GM18907 (cell line): ENCODE measurements at regions not wholly inside any gene's neighbourhood (a gene's known extent, or its start where the extent isn't known, plus 50 kb on each side); places are given as distances from the start of the nearest gene placed in this dataset.

Source experiments
- ATAC-seq: cut with Tn5 transposase; IDR thresholded peaks from one replicate; pipeline ENCODE4 v1.9.1; 2021; ENCODE audit warnings: mild to moderate bottlenecking, moderate library complexity; ENCODE audit not compliant: unreplicated experiment

GRCh38 chr10:129105266-129105665 is 361.8 kb upstream of the MGMT start:
- ATAC-seq, result no peak

GRCh38 chr10:129106314-129106713 is 360.7 kb upstream of the MGMT start:
- no peak for ATAC-seq

- ATAC-seq, result no peak
Observed at GRCh38 chr10:129107525-129107924, 359.5 kb upstream of the MGMT start.

- no peak for ATAC-seq
Observed at GRCh38 chr10:129108378-129108777, 358.7 kb upstream of the MGMT start.

GRCh38 chr10:129108994-129109393 is 358.0 kb upstream of the MGMT start:
- no peak for ATAC-seq

GRCh38 chr10:129110780-129111179 is 356.3 kb upstream of the MGMT start:
- ATAC-seq, result no peak

- no peak for ATAC-seq
Observed at GRCh38 chr10:129111922-129112321, 355.1 kb upstream of the MGMT start.

- no peak for ATAC-seq
Observed at GRCh38 chr10:129114588-129114987, 352.5 kb upstream of the MGMT start.

- ATAC-seq, result no peak
Observed at GRCh38 chr10:129116371-129116770, 350.7 kb upstream of the MGMT start.

- ATAC-seq, result no peak
Observed at GRCh38 chr10:129120441-129120840, 346.6 kb upstream of the MGMT start.

GRCh38 chr10:129122846-129123245 is 344.2 kb upstream of the MGMT start:
- no peak for ATAC-seq

- no peak for ATAC-seq
Observed at GRCh38 chr10:129123428-129123827, 343.6 kb upstream of the MGMT start.

- ATAC-seq, result no peak
Observed at GRCh38 chr10:129126982-129127381, 340.1 kb upstream of the MGMT start.

- ATAC-seq, result no peak
Observed at GRCh38 chr10:129131457-129132132, 335.4 kb upstream of the MGMT start.

- ATAC-seq, result no peak
Observed at GRCh38 chr10:129133856-129134255, 333.2 kb upstream of the MGMT start.

GRCh38 chr10:129134371-129134770 is 332.7 kb upstream of the MGMT start:
- ATAC-seq, result no peak

- ATAC-seq, result no peak
Observed at GRCh38 chr10:129135624-129136023, 331.4 kb upstream of the MGMT start.

GRCh38 chr10:129136074-129136473 is 331.0 kb upstream of the MGMT start:
- ATAC-seq, result no peak

- ATAC-seq, result no peak
Observed at GRCh38 chr10:129136951-129137350, 330.1 kb upstream of the MGMT start.

GRCh38 chr10:129140921-129141885 is 325.8 kb upstream of the MGMT start:
- no peak for ATAC-seq

GRCh38 chr10:129151281-129151680 is 315.8 kb upstream of the MGMT start:
- no peak for ATAC-seq

GRCh38 chr10:129156406-129156805 is 310.6 kb upstream of the MGMT start:
- no peak for ATAC-seq
